ENCODE measurements at regions not wholly inside any gene's neighbourhood (a gene's known extent, or its start where the extent isn't known, plus 50 kb on each side); places are given as distances from the start of the nearest gene placed in this dataset.

DNA sequence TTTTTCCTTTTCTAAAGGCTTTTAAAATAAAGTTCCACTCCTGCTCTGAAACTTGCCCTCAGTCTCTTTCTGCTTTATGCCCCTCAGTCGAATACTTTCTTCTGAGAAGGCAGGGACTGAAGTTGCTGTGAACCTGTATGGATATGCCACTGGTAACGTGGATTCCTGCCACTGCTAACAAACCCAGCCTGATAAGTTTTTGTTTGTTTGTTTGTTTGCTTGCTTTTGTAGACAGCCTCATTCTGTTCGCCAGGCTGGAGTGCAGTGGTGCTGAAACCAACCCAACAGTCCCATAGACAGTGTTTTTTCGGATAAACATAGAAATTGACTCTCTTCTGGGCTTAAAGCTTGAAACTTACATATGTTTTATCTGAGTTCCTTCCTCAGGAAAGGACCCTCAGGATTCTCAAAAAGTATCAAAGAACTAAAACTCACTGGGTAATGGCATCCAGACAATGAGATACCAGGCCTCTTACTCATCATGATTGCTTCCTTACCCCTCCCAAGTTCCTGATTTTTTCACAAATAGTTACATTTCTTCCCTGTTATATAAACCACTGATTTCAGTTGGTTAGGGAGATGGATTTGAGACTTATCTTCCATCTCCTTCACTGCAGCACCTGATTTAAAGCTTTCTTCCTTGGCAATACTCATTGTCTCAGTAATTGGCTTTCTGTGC lies 273.6 kb downstream of the SDHAF3 start:
- 74 to 82% (median 77%) methylated on average over 4 of the region's 4 CpGs for WGBS, 3 donors
- intact Hi-C loops (cut with DNase I) = no loop called here
- no peak for ATAC-seq

DNA sequence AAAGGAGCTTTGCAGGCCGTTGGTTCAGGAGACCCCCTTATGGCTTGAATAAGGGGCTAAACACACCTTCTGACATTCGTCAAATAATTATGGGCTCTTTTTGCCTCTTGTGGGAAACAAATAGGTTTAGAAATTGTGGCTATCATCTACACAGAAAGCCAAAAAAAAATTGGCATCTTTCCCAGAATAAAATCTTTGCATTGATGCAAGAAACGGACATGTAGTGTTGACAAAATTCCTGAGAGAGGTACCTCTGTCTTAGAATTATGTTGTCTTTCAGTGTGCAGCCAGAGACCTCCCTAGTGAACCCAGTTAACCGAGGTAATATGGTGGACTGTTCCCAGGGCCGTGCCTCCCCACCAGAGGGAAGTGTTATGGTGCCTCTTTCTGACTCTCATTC lies 283.9 kb downstream of the SDHAF3 start:
- WGBS, 3 donors = 44 to 50% (median 48%) methylated on average over 5 of the region's 5 CpGs
- DNase-seq = no peak
- no peak for ATAC-seq
- H3K27me3 ChIP-seq (ENCODE audit: insufficient read depth in 3 of 3, low read length in 2 of 3) = no peaks in the 10 kb centered on the region
- H3K4me3 ChIP-seq = no peak overlapping the region
- TF ChIP-seq, protein P1, sequence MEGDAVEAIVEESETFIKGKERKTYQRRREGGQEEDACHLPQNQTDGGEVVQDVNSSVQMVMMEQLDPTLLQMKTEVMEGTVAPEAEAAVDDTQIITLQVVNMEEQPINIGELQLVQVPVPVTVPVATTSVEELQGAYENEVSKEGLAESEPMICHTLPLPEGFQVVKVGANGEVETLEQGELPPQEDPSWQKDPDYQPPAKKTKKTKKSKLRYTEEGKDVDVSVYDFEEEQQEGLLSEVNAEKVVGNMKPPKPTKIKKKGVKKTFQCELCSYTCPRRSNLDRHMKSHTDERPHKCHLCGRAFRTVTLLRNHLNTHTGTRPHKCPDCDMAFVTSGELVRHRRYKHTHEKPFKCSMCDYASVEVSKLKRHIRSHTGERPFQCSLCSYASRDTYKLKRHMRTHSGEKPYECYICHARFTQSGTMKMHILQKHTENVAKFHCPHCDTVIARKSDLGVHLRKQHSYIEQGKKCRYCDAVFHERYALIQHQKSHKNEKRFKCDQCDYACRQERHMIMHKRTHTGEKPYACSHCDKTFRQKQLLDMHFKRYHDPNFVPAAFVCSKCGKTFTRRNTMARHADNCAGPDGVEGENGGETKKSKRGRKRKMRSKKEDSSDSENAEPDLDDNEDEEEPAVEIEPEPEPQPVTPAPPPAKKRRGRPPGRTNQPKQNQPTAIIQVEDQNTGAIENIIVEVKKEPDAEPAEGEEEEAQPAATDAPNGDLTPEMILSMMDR (IDR thresholded peaks at IDR 0.05) = no peak
- H3K27ac ChIP-seq = no peak overlapping the region
- H3K4me1 ChIP-seq = no peaks in the 10 kb centered on the region
- intact Hi-C loops (cut with DNase I) = no loop called here
- H3K9me3 ChIP-seq = no peaks in the 10 kb centered on the region
- no peaks in the 10 kb centered on the region for H3K36me3 ChIP-seq (ENCODE audit: insufficient read depth in 1 of 2, low read depth in 1 of 2)

More for the DNA sequence above, 273.6 kb downstream of the SDHAF3 start:
- Histone ChIP-seq H3K27ac (no peak overlapping the region), H3K4me3 (no peak overlapping the region), H3K4me1 (no peaks in the 10 kb centered on the region), H3K9me3 (no peaks in the 10 kb centered on the region), H3K36me3 (ENCODE audit: insufficient read depth in 1 of 2, low read depth in 1 of 2) (no peaks in the 10 kb centered on the region), H3K27me3 (ENCODE audit: insufficient read depth in 3 of 3, low read length in 2 of 3) (no peaks in the 10 kb centered on the region)
- TF ChIP-seq, protein P1 (IDR thresholded peaks at IDR 0.05) = no peak
- no peak for DNase-seq

DNA sequence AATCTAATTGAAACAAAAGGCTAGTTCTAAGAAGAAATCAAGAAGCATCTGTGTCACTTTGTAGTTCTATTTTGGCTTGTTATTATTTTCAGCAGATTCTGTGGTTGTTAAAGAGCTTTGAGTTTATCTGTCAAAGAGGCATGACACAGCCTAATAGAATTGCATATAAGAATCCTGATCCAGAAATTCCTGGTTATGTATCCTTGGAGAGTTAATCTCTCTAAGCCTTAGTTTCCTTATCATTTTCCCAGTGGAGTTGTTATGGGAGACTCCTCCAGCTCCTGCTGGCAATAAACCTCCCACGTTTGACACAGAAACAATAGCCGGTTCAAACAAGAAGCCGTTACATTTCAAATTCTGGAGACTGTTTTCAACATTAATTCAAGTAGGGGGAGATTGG lies 288.3 kb downstream of the SDHAF3 start:
- Histone ChIP-seq H3K9me3 (no peaks in the 10 kb centered on the region), H3K27ac (no peak overlapping the region), H3K4me3 (no peak overlapping the region), H3K27me3 (ENCODE audit: insufficient read depth in 3 of 3, low read length in 2 of 3) (no peaks in the 10 kb centered on the region), H3K4me1 (no peaks in the 10 kb centered on the region), H3K36me3 (ENCODE audit: insufficient read depth in 1 of 2, low read depth in 1 of 2) (no peaks in the 10 kb centered on the region)
- ATAC-seq (no peak), DNase-seq (no peak)
- intact Hi-C loops (cut with DNase I) = no loop called here
- 10 to 21% (median 12%) methylated on average over 3 of the region's 3 CpGs for WGBS, 3 donors
- TF ChIP-seq, protein P1 (IDR thresholded peaks at IDR 0.05) = no peak

DNA sequence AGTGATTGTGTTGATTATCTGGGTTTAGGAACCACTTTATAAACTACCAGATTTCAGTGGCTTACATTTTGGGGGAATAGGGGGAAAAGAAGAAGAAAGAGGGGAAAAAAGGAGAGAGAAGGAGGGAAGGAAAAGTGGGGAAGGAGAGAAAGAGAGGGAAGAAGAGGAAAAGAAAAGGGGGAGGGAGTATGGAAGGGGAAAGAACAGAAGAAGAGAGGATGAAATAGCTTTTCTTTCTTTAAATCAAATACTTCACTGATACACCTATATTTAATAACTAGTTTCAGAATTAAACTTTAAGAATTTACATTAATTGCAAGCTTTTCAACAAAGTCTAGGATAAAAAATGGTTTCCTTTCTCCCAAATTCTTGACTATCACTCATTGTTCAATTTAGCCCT lies 289.6 kb downstream of the SDHAF3 start:
- no peaks in the 10 kb centered on the region for H3K4me1 ChIP-seq
- intact Hi-C loops (cut with DNase I) = no loop called here
- H3K27me3 ChIP-seq (ENCODE audit: insufficient read depth in 3 of 3, low read length in 2 of 3) = no peaks in the 10 kb centered on the region
- TF ChIP-seq, protein P1 (IDR thresholded peaks at IDR 0.05) = no peak
- no peak overlapping the region for H3K4me3 ChIP-seq
- no peaks in the 10 kb centered on the region for H3K36me3 ChIP-seq (ENCODE audit: insufficient read depth in 1 of 2, low read depth in 1 of 2)
- DNase-seq (no peak), ATAC-seq (no peak)
- H3K9me3 ChIP-seq = no peaks in the 10 kb centered on the region
- no peak overlapping the region for H3K27ac ChIP-seq

DNA sequence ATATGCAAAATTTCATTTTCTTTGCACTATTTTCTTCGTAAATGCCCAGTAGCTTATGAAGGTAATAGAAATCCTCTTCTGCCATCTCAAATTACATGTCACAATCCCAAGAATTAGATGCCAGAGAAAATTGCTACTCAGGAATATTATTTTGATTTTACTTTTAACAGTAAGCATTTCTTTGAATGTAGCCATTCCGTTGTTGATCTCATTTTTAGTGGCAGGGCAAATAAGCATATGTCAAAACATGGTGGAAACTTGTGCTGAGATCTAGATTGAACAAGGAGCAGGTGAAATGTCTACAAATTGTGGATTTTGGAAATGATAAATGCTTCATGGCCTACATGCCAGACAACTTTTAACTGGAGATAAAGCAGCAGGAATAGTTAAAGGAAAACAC lies 291.8 kb downstream of the SDHAF3 start:
- Histone ChIP-seq H3K36me3 (ENCODE audit: insufficient read depth in 1 of 2, low read depth in 1 of 2) (no peaks in the 10 kb centered on the region), H3K27me3 (ENCODE audit: insufficient read depth in 3 of 3, low read length in 2 of 3) (no peaks in the 10 kb centered on the region), H3K4me3 (no peak overlapping the region), H3K9me3 (no peaks in the 10 kb centered on the region), H3K4me1 (no peaks in the 10 kb centered on the region), H3K27ac (no peak overlapping the region)
- TF ChIP-seq, protein P1 (IDR thresholded peaks at IDR 0.05) = no peak
- intact Hi-C loops (cut with DNase I) = no loop called here
- no peak for ATAC-seq
- WGBS, 3 donors = 48 to 68% (median 62%) methylated on average over 2 of the region's 2 CpGs
- DNase-seq = no peak

Data from psoas muscle (tissue), 7 donors.